ENCODE measurements at regions not wholly inside any gene's neighbourhood (a gene's known extent, or its start where the extent isn't known, plus 50 kb on each side); places are given as distances from the start of the nearest gene placed in this dataset.

DNA sequence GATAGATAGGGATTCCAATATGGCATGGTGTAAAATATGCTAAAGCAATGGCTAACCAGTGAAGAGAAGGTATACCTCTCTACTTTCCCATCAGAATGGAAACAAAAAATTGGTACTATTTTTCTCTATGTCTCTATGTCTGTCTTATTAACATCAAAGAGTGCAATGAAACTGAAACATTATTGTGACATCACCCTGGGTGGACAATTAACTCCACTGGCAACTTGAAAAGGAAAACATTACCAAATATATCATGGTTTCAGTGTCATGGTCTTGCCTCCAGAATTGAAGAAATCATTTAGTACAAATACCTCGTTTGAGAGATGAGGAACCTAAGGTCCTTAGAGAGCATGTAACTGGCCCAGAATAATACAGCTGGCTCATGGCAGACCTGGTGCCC, 1132.5 kb upstream of the MAP3K7 start:
- H2BK120ac ChIP-seq (ENCODE audit: low read depth, low read length, poor library complexity, severe bottlenecking) = no peak overlapping the region
- no peak overlapping the region for H2BK5ac ChIP-seq (ENCODE audit: insufficient read length, low read length)
- H3K79me2 ChIP-seq (ENCODE audit: insufficient read depth, low read length) = no peaks in the 10 kb centered on the region
- no peak overlapping the region for H3K14ac ChIP-seq (ENCODE audit: insufficient read depth, low read length)
- no peak overlapping the region for H3K4ac ChIP-seq (ENCODE audit: low read depth, low read length)
- no peak overlapping the region for H3K27ac ChIP-seq (ENCODE audit: insufficient read length, low read depth, low read length)
- H3K27me3 ChIP-seq (ENCODE audit: insufficient read depth, low read length) = no peaks in the 10 kb centered on the region
- H4K91ac ChIP-seq (ENCODE audit: insufficient read length, low read depth, low read length) = no peak overlapping the region
- no peaks in the 10 kb centered on the region for H3K4me1 ChIP-seq (ENCODE audit: insufficient read depth, low read length)
- H3K18ac ChIP-seq (ENCODE audit: insufficient read length, low read depth, low read length) = no peak overlapping the region
- no peaks in the 10 kb centered on the region for H3K9me3 ChIP-seq (ENCODE audit: control insufficient read depth, low read depth, low read length)
- TF ChIP-seq CTCF (conservative IDR thresholded peaks at IDR 0.05) = no peak
- no peaks in the 10 kb centered on the region for H3K23me2 ChIP-seq (ENCODE audit: insufficient read length, low read depth, low read length, poor library complexity, severe bottlenecking)
- WGBS (ENCODE audit: extremely low coverage, insufficient read length, low lambda C conversion rate) = no CpG with 5 or more reads among the region's 1 CpG
- no peak overlapping the region for H3K9ac ChIP-seq (ENCODE audit: extremely low read depth, insufficient read length, low read length)
- Mint-ChIP-seq H3K36me3 (ENCODE audit: insufficient read depth in 1 of 3, low read depth in 3 of 3) (no peaks in the 10 kb centered on the region), H3K27me3 (ENCODE audit: low read depth) (no peaks in the 10 kb centered on the region; the same call in 1 of the 2 replicates), H3K27ac (no peak overlapping the region), H3K4me1 (no peaks in the 10 kb centered on the region), H3K9me3 (no peaks in the 10 kb centered on the region), H3K4me3 (no peak overlapping the region)
- H3T11ph ChIP-seq (ENCODE audit: low read length) = no peak overlapping the region
- no peaks in the 10 kb centered on the region for H3K79me1 ChIP-seq (ENCODE audit: insufficient read depth, low read depth, low read length, poor library complexity, severe bottlenecking)
- H2BK12ac ChIP-seq (ENCODE audit: insufficient read length, low read depth, low read length) = no peak overlapping the region
- no peak overlapping the region for H2AFZ ChIP-seq (ENCODE audit: low read length)
- no peak overlapping the region for H2BK15ac ChIP-seq (ENCODE audit: low read depth, low read length)
- no peak overlapping the region for H2AK5ac ChIP-seq (ENCODE audit: insufficient read length, low read length)
- H4K8ac ChIP-seq (replicated peaks; ENCODE audit: insufficient read length, low read depth, low read length) = no peak overlapping the region
- no peak for DNase-seq
- no peak overlapping the region for H3K56ac ChIP-seq (ENCODE audit: insufficient read length, low read depth, low read length)
- H2BK20ac ChIP-seq (ENCODE audit: low read depth, low read length, poor library complexity, severe bottlenecking) = no peak overlapping the region
- no peak overlapping the region for H3K23ac ChIP-seq (ENCODE audit: insufficient read length, low read depth, low read length)
- no peak overlapping the region for H3K4me2 ChIP-seq (ENCODE audit: insufficient read depth, insufficient read length, low read length)
- no peaks in the 10 kb centered on the region for H4K20me1 ChIP-seq (ENCODE audit: control insufficient read depth, insufficient read depth, insufficient read length)
- H4K5ac ChIP-seq (ENCODE audit: insufficient read length, low read depth, low read length) = no peak overlapping the region

Measured in H9 (cell line).